ENCODE measurements at regions not wholly inside any gene's neighbourhood (a gene's known extent, or its start where the extent isn't known, plus 50 kb on each side); places are given as distances from the start of the nearest gene placed in this dataset.

- DNase-seq, result no peak
Measured at GRCh38 chr3:25266677-25267076, 161.4 kb upstream of the RARB start.

GRCh38 chr3:25272090-25272489 lies 156.0 kb upstream of the RARB start:
- DNase-seq, result no peak

GRCh38 chr3:25273582-25274171 lies 154.4 kb upstream of the RARB start:
- DNase-seq, result no peak

- no peak for DNase-seq
Measured at GRCh38 chr3:25277503-25277902, 150.6 kb upstream of the RARB start.

GRCh38 chr3:25281041-25281731 lies 146.9 kb upstream of the RARB start:
- DNase-seq, result no peak

- DNase-seq, result no peak
Measured at GRCh38 chr3:25281732-25282126, 146.3 kb upstream of the RARB start.

- DNase-seq, result no peak
Measured at GRCh38 chr3:25283613-25284012, 144.4 kb upstream of the RARB start.

- DNase-seq, result no peak
Measured at GRCh38 chr3:25284249-25284648, 143.8 kb upstream of the RARB start.

- DNase-seq, result no peak
Measured at GRCh38 chr3:25287291-25287884, 140.7 kb upstream of the RARB start.

GRCh38 chr3:25288413-25288812 lies 139.7 kb upstream of the RARB start:
- no peak for DNase-seq

- no peak for DNase-seq
Measured at GRCh38 chr3:25289156-25289555, 138.9 kb upstream of the RARB start.

GRCh38 chr3:25289663-25290062 lies 138.4 kb upstream of the RARB start:
- no peak for DNase-seq

GRCh38 chr3:25291481-25291905 lies 136.6 kb upstream of the RARB start:
- DNase-seq, result no peak

- no peak for DNase-seq
Measured at GRCh38 chr3:25292036-25292435, 136.0 kb upstream of the RARB start.

- DNase-seq, result no peak
Measured at GRCh38 chr3:25292595-25292994, 135.5 kb upstream of the RARB start.

GRCh38 chr3:25293736-25294135 lies 134.3 kb upstream of the RARB start:
- DNase-seq, result no peak

- DNase-seq, result no peak
Measured at GRCh38 chr3:25294169-25294805, 133.8 kb upstream of the RARB start.

- no peak for DNase-seq
Measured at GRCh38 chr3:25297667-25298585, 130.1 kb upstream of the RARB start.

GRCh38 chr3:25300141-25300540 lies 127.9 kb upstream of the RARB start:
- no peak for DNase-seq

- DNase-seq, result no peak
Measured at GRCh38 chr3:25304916-25305315, 123.1 kb upstream of the RARB start.

GRCh38 chr3:25306066-25306465 lies 122.0 kb upstream of the RARB start:
- DNase-seq, result no peak

- DNase-seq, result no peak
Measured at GRCh38 chr3:25306705-25307104, 121.4 kb upstream of the RARB start.

GRCh38 chr3:25313286-25313685 lies 114.8 kb upstream of the RARB start:
- no peak for DNase-seq

Data from suppressor macrophage treated with lipopolysaccharide for 4 hours (primary cell).